ENCODE measurements at regions not wholly inside any gene's neighbourhood (a gene's known extent, or its start where the extent isn't known, plus 50 kb on each side); places are given as distances from the start of the nearest gene placed in this dataset.
A peak's percentile ranks its signal among the peaks of the same experiment; 100 is the strongest.

- no peaks in the 10 kb centered on the region for H3K79me1 ChIP-seq (ENCODE audit: low read depth in 1 of 2, low read length in 2 of 2)
- H3K36me3 ChIP-seq (ENCODE audit: control insufficient read depth, insufficient read depth, low read length), result no peaks in the 10 kb centered on the region
- no peak overlapping the region for H3K23ac ChIP-seq (ENCODE audit: low read depth, low read length)
- no peaks in the 10 kb centered on the region for H3K9me1 ChIP-seq (ENCODE audit: insufficient read depth, low read length)
- ChIA-PET POLR2A (ENCODE audit: unreplicated experiment) (no interaction called here), CTCF (no interaction called here)
- no peak overlapping the region; the same call in 1 of the 2 replicates for H3K18ac ChIP-seq (ENCODE audit: low read depth, low read length)
- no peaks in the 10 kb centered on the region for H3K27me3 ChIP-seq (ENCODE audit: control insufficient read depth, insufficient read depth, low read length)
- TF ChIP-seq CEBPB (IDR thresholded peaks at IDR 0.05; ENCODE audit: low read depth, low read length) (no peak), MAZ (IDR thresholded peaks at IDR 0.05; ENCODE audit: borderline replicate concordance, low read depth, low read length) (no peak), POLR2A (IDR thresholded peaks at IDR 0.05; ENCODE audit: low read depth, low read length) (no peak)
- no peak overlapping the region for H2AK5ac ChIP-seq (ENCODE audit: low read depth, low read length)
- no peak overlapping the region for H2BK20ac ChIP-seq (ENCODE audit: low read depth, low read length)
- no peak overlapping the region for H3K56ac ChIP-seq (ENCODE audit: extremely low read depth, insufficient read depth, low read length)
- no peak overlapping the region for H3K27ac ChIP-seq (ENCODE audit: insufficient read depth, low read length)
- no peaks in the 10 kb centered on the region for H3K9me3 ChIP-seq (ENCODE audit: control insufficient read depth, insufficient read depth, low read length)
- H3K4me1 ChIP-seq (ENCODE audit: control insufficient read depth, insufficient read depth, low read length), result peaks cover 2% of the 10 kb centered on the region; the same call in 1 of the 2 replicates
- in situ Hi-C loops (cut with MboI; ENCODE audit: low sequenced_read_pairs) (no loop called here), dilution Hi-C loops (cut with HindIII; ENCODE audit: low sequenced_read_pairs, unreplicated experiment) (no loop called here), intact Hi-C loops (cut with micrococcal nuclease) (no loop called here)
- H3K14ac ChIP-seq (replicated peaks; ENCODE audit: low read depth, low read length), result no peak overlapping the region
- no TSS peak for BruUV-seq (replicated peaks)
- peak; percentile 61 for ATAC-seq (ENCODE audit: low read depth)
- H4K5ac ChIP-seq (ENCODE audit: low read depth, low read length), result no peak overlapping the region
- H4K20me1 ChIP-seq (ENCODE audit: insufficient read depth, low read length), result no peaks in the 10 kb centered on the region
- no peak overlapping the region for H2AK9ac ChIP-seq (replicated peaks; ENCODE audit: low read depth, low read length, poor library complexity)
- peak; percentile 36 for DNase-seq
- no peak overlapping the region for H3K9ac ChIP-seq (ENCODE audit: low read depth, low read length)
- H3K4ac ChIP-seq (ENCODE audit: low read depth, low read length), result no peak overlapping the region
- H2BK120ac ChIP-seq (ENCODE audit: low read depth, low read length), result no peak overlapping the region
- no peak overlapping the region for H2BK5ac ChIP-seq (ENCODE audit: low read depth, low read length, poor library complexity, severe bottlenecking)
- no peak overlapping the region for H3K4me2 ChIP-seq (ENCODE audit: low read depth, low read length)
- no peak overlapping the region for H2BK15ac ChIP-seq (ENCODE audit: low read depth, low read length)
- no peak overlapping the region for H4K8ac ChIP-seq (ENCODE audit: low read depth in 2 of 2, low read length in 2 of 2)
- H3K4me3 ChIP-seq (ENCODE audit: insufficient read depth, low read depth, low read length), result no peak overlapping the region
- H2AFZ ChIP-seq (replicated peaks; ENCODE audit: low read length, poor library complexity), result no peak overlapping the region
- H4K91ac ChIP-seq (ENCODE audit: insufficient read depth, low read depth, low read length), result no peak overlapping the region
- WGBS, 2 experiments (ENCODE audit: extremely low coverage in 2 of 2, insufficient read length in 1 of 2), result 60% methylated on average over 1 of the region's 2 CpGs; no CpG with 5 or more reads in 1 of the 2 experiments
Measured at GRCh38 chr6:169106176-169106575, 147.5 kb downstream of the THBS2 start.
